NCI-H748 treated with DMSO at 0.1 percent for 48 hours (cell line): ENCODE measurements at regions not wholly inside any gene's neighbourhood (a gene's known extent, or its start where the extent isn't known, plus 50 kb on each side); places are given as distances from the start of the nearest gene placed in this dataset.

Experiments
- DNase-seq: peaks from one replicate; lab custom pipeline; 2025; lab: John Stamatoyannopoulos, UW

DNA sequence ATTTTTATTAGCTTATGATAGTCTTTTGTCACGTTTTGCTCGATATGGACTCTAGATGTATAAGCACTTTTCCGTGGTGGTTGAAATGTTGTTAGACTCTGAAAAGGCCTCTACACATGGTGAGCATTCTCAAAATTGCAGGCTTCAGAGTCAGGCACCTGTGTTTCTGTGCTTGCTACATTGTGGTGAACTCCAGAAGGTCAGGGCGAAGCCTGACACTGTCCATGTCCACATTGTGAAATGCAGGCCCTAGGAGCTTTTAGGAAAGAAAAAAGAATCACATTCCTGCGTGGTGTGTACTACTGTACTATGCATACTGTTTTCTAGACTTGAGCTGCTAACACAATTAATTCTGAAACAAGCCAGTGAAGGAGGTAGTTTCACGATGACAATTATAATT, 86.3 kb downstream of the HS3ST1 start:
- DNase-seq = no peak

DNA sequence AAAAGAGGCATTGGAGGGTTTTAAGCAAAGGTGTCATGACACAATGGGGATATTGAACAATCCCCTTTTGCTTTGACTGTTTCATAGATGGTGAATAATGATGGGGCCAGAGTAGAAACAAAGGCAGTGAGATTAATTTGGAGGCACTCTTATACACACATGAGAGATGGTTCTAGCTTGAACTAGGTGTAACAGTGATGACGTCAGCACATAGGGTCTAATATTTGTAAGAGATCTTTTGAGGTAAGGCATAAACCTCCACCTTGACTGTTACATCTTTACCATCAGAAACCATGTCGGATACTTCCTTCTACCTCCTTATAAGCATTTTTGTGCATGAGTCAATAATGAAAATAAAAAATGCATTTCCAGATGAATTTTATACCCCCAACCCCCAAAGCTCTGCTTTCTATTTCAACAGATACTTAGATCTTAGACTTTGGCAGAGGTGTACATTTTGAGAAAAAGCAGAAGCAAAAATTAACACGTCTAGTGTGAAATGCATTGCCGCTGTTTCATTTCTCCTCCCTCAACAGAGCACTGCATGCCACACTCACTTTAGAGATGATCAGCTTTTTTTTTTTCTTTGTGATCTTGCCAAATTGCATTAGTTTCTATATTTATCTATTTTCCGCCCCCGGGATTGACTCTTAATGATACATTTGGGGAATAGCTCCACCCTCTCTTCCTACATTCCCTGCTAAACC, 87.2 kb downstream of the HS3ST1 start:
- no peak for DNase-seq

DNA sequence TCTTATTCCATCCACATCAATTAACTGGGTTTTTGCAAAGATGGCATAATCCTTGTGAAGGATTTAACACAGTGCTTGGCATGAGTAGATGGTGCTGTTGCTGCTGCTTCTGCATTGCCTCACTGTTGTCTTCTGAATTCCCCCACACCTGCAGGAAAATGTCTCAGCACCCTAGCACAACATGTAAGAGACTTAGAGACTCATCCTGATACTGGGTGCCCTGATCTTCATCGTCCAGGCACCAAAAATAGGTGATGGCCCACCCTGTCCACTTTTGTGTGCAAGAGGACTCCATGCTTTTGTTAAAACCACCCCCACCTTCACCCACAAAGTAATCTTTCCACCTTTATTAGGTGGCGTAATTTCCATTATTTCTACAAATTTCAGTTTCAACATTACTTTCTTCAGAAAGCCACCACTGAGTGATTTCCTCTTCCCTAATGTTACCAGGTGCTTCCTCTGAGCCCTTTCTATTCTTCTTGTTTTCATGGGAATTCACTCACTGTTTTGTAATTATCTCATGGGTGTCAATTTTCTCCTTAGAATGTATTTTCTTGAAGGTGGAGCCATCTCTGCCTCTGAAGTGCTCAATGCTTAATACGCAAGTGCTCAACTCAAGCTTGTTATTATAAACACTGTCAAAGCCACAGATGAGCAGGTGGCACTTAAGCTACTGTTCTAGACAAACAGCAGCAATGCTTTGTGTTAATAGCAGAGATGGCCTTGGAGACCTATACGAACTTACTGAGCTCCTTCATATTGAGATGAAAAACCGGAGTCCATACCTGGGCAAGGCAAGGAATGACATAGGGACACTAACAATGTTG, 89.5 kb downstream of the HS3ST1 start:
- peak; percentile 26 for DNase-seq

DNA sequence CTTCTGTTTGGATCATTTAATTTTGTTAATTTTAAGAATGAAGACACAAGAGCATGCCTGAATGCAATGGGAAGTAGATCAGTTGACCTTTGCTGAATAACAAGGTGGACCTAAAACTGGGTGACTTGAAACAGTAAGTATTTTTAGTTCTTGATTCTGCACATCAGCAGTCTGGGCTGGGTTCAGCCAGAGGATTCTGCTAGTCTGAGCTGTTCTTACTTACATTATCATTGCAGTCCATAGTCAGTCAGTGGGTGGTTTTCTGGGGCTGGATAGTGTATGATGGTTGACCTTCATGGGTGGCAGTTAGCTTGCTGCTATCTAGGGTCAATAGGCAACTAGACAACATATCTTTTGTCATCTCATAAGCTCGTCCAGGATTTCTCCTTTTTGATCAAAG, 91.4 kb downstream of the HS3ST1 start:
- no peak for DNase-seq

DNA sequence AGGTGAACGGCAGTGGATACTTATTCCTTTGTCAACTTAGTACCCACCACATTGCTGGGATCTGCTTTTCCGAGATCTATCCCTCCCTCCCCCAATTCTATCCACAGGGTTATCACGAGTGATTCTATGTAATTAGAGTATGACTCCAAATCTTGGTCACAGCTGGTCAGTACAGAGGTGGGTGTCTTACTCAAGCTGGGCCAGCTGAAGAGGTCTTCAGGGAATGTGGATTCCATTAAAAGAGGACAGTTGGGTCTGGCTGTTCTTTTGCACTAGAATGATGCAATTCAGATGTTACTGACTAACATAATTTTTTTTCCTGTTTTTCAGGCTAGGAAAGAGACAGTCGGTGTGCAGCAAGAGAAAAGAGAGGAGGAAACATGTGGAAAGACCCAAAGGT, 92.3 kb downstream of the HS3ST1 start:
- DNase-seq = no peak

DNA sequence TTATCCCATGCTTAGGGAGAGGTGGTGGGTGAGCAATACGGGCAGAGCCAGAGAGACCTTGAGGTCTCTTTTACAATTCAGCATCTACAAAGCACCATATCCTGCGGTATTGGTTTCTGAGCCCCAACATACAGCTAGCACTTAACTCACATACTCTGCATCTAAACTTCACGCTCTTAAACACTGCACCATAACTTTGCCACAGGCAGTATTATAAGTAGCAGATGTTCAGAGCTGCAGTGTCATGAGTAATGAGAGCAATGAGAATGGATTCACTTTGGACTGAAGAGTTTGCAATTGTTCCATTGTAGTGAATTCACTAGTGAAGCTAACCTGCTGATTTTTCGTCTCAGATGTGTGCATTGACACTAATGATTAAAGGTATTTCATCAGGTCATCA, 93.8 kb downstream of the HS3ST1 start:
- DNase-seq = no peak

DNA sequence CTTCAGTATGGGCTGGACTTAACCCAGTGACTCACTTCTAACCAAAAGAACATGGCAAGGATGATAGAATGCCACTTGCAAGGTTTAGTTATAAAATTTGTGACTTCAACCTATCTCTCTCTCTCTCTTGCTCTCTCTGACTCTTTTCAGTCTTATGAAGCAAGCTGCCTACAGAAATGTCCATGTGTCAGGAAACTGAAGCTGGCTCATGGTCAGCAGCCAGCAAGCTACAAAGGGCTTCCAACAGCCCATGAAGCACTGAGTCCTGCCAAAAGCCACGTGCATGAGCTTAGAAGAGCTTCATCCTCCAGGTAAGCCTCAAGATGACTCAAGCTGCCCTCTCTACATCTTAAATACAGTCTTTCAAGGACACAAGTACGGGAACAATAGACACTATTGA, 100.3 kb downstream of the HS3ST1 start:
- no peak for DNase-seq

DNA sequence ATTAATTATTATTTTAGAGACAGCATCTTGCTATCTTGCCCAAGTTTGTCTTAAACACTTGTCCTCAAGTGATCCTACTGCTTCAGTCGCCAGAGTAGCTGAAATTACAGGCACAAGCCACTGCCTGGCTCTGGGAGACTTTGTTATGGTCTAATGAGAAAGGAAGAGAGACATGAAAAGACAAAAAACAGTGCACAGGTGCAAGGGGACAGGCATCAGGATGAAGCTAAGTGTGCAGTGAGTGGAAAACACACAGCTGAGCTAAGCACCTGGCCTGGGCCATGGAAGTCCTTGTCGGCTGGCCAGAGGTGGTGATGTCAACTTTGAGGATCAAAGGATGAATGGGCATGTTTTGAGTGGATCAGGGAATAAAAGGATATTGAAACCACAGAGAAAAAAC, 102.7 kb downstream of the HS3ST1 start:
- no peak for DNase-seq

DNA sequence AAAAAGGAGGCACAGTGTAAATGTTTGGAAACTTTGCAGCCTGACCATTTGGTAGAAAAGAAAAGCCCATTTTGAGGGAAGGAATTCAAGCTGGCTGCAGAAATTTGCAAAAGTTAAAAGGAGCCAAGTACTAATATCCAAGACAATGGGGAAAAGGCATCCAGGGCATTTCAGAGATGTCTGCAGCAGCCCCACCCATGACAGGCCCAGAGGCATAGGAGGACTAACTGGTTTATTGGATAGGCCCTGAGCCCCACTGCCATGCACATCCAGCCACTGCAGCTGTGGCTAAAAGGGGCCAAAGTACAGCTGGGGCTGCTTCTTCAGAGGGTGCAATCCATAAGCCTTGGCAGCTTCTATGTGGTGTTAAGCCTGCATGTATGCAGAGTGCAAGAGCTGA, 104.9 kb downstream of the HS3ST1 start:
- DNase-seq = no peak

DNA sequence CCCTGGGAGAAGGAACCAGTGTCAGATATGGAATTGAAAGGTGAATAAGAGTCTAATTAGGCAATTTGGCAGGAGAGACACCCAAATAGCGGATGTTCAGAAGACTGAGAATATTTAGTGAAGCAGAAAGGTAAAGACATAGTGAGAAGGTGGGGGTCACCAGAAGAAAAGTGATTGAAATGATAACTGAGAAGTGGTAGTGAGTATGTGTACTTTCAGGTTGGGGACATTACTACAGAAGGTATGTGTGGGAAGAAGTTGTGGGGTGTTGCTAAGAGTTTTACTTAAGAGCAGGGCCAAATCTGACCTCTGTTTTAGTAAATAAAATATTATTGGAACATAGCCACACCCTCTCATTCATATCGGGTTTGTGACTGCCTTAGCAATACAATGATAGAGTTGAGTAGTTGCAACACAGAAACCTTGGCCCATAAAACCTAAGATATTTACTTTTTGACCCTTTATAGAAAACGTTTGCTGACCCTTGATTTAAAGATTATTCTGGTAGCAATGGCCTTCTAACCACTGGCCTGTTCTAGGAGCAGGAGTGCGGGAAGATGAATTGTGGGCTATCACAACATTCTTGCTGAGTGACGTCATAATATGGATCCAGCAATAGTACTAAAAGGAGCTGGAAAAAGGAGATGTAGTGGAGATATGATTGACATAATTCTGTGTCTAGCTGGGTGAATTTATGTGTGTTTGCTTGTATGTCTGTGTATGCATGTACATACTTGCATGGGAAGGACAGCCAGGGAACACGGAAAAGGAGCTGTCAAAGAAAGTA, 115.3 kb downstream of the HS3ST1 start:
- no peak for DNase-seq

DNA sequence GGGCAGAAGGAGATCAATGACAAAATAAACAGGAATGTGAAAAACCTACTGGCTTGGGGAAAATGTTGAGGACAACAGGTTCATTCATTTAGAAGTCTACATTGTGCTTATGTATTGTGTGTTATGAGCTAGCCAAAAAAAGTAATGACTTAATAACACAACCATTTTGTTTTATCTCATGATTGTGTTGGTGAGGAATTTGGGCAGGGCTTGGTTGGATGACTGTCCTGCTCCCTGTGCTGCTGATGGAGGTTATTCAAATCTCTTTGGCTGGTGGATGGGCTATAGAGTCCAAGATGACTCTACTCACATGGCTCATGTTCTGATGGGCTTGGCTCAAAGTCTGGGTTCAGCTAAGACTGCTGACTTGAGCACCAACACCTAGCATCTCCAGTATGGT, 116.3 kb downstream of the HS3ST1 start:
- DNase-seq = no peak

DNA sequence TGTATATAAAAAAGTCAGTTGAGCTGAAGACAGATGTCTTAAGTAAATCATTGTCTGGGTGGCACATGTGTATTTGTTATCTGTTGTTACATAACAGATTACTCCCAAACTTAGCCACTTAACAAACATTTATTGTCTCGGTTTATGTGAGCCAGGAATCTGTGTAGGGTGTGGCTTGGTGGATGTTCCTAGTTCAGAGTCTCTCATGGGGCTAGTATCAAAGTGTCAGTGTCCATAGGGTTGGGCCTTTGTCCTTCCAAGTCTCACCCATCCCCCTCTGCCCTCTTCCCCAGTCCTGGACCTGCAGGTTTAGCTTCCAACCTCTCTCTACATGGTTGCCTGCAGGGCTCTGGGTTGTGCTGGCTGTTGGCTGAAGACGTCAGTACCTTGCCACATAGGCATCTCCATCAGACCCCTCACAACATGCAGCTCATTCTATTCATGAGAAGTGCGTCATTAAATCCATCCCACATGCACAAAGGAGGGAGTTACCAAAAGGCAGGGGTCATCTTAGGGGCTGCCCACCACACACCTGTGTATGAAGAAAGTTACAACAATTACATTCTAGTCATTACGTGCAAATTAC, 127.5 kb downstream of the HS3ST1 start:
- no peak for DNase-seq

DNA sequence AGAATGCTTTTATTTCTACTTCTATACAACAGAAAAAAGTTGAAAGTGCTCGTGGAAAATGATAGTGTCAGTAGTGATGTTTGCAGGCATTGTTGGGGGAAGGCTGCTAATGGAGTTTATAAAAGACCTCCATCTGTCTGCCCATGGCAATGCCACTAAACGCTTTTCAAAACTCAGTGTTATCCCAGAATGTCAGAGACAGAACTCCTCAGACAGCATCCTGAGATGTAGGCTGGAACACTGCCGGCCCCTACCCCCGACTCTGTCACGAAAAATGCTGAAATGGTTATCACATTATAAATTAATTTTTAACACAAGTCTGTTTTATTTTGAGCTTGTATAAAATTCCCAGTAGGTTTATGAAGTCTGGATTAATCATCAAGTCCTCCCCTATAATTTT, 128.9 kb downstream of the HS3ST1 start:
- DNase-seq = no peak

DNA sequence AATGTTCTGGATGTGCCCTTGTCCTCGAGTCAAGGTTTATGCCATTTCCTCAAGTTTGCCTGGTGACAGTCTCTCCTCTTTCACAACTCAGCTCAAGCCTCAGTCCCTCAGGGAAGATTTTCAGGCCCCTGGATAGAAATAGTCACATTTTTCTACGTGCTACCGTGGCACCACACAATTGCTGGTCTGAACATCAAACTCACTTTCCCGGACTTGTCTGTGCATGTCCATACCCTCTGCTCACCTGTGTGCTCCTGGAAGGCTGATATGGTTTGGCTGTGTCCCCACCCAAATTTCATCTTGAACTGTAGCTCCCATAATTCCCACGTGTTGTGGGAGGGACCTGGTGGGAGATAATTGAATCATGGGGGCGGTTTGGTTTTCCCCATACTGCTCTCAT, 129.7 kb downstream of the HS3ST1 start:
- no peak for DNase-seq

DNA sequence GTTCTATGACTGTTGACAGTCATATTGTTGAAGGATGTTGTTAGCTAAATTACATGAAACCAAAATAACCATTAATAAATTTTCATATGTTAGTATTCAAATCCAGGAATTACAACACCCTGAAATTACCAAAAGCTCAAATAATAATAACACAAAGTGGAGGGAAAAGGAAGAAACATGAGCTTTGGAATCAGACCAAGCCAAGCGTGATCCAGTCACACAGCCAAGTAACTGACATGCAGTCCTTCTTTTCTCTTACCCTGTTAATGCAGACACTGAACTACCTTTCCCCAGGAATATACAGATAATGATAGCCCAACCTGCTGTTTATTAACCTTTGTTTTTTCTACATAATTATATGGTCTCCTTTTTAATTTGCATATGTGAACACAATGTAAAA, 130.2 kb downstream of the HS3ST1 start:
- DNase-seq = no peak

DNA sequence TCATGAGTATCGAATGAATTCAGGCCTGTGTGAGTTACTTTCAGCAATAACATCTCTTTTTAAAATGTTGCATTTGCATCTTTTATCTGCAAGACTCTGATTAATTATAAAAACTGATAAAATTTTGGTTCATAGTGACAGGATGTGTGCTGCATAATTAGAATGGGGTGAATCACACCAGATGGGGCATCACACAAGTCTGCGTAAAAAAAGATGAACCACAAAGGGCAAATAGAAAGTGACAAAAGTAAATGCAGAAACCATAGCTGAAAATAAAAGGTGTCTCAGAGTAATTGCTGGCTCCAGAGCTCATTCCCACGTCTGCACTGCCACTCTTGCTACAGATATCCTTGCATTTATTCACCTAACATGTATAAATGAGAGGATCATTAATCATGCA, 131.1 kb downstream of the HS3ST1 start:
- DNase-seq = no peak

DNA sequence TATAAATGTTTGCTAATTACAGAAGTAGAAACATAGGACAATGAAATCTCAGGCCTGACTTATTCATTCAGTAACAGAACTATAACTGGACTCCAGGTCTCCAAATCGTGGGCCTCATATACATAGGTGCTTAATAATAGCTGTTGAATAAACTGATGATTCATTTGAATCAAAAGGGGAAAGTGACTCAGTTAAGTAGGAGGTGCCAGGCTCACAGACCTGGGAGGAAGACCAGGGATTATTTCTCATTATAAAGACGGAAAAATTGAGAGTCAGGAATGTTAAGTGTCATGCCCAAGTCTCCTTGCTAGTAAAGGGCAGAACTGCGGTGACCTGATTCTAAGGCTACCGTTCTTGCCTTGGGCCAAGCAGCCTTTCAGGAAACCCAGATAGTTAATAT, 131.5 kb downstream of the HS3ST1 start:
- DNase-seq = no peak

DNA sequence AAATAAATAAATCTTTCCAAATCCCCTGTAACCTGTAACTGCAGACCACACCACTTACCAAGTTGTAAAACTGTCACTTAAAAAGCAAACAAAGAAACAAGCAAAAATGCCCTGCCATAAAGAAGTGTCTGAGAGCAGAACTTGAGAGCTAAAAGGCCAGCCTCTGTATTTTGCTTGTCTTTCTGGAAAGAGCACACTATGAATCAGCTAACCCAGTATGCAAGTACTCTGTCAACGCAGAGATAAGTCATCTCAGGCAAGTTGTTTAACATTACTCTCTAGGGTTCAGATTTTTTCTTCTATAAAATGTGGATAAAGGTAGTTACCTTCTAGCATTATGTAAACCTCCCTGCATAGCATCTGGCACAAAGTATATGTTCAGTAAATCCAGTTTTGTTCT, 134.8 kb downstream of the HS3ST1 start:
- no peak for DNase-seq

DNA sequence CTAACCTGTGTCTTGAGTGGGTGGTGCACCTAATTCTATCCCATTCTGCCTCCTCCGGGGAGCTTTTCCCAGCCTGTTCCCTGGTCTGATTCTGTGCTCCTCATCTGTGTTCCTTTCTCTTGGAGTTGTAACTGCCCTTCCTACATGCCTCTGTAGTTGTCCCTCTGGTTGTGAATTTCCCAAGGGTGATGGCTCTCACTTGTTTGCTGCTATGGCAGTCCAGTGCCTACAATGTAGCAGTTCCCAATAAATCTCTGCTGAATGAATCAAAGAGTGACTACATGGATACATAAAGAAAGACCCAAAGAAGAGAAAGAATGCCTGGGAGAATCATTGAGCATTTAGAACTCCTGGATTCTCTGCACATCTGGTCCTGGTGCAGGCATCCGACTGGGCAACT, 141.6 kb downstream of the HS3ST1 start:
- no peak for DNase-seq

DNA sequence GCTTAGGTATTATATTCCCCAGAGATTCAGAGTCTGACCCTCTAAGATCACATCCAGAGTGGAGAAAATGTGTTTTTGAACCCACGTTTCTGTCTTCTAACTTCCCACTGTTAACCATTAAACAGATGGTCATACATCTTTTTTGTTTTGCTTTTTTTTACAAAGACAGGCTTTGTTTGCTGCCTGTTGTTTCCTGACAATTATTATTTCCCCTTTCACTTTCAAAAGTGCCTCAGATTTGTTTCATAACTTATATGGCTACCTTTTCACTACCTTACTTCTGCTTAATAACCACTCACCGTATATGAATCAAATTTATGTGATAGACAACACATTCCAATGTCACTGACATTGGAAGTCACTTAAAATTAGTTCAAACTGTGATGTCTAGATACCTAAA, 142.2 kb downstream of the HS3ST1 start:
- DNase-seq = no peak

DNA sequence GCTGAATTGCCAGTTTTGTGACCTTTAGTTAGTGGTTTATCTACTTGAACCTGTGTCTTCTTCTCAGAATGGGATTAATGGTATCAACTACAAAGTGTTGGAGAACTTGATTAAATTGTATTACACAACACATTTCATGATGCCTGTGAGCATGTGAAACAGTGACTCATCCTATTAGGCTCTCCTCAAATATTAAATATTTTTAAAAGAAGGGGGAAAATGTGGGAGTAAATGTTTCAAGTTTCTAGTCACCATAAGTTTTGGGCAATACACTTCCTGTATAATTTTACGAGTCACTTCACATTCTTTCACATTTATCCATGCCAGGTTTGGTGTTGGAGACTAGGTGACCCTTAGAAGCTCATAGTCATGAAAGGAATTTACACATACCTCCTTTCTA, 147.0 kb downstream of the HS3ST1 start:
- DNase-seq = no peak

DNA sequence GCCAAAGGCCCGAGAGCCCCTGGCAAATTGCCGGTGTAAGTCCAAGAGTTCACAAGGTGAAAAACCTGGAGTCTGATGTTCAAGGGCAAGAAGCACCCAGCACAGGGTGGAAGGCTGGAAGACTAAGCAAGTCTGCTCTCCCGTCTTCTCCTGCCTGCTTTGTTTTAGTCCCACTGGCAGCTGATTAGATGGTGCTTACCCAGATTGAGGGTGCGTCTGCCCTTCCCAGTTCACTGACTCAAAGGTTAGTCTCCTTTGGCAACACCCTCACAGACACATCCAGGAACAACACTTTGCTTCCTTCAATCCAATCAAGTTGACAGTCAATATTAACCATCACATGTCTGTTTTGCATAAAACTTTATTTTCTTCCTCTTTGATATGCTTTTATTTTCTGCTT, 157.4 kb downstream of the HS3ST1 start:
- no peak for DNase-seq

DNA sequence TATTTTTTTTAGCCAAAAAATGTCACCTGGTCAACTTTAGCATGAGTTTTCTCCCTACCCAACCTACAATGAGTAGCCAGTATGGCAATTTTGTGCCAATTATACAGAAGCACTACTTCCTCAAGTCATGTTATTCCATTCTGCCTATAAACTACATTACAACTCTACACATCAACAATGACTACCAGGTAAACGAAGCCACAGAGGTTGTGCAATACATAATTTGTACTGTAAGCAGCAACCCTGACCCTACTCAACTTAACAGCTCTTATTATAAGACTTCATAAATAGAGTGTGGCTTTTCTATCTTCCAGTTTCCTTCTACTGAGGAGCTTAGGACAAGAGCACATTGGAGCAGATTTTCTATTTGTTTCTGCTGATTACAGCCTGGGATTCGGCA, 160.5 kb downstream of the HS3ST1 start:
- DNase-seq = no peak
